T-helper 2 cell treated with Interferon-gamma antibody and Interleukin-4, amounts not matched to agents 100 ng/mL and 5 ng/mL, for 36 hours (primary cell): ENCODE measurements at regions not wholly inside any gene's neighbourhood (a gene's known extent, or its start where the extent isn't known, plus 50 kb on each side); places are given as distances from the start of the nearest gene placed in this dataset.

Source experiments
- intact Hi-C: fragments of 100-400 bp; cut with micrococcal nuclease; formaldehyde crosslinking; loops from one replicate; pipeline ENCODE4 v1.15.1; 2023

DNA sequence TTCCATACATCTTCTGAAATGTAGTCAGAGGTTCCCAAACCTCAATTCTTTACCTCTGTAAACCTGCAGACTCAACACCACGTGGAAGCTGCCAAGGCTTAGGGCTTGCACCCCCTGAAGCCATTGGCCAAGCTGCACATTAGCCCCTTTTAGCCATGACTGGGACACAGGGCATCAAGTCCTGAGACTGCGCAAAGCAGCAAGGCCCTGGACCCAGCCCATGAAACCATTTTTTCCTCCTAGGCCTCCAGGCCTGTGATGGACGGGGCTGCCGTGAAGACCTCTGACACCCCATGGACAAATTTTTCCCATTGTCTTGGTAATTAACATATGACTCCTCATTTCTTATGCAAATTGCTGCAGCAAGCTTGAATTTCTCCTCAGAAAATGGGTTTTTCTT is 727.8 kb downstream of the C6orf118 start:
- intact Hi-C loops: no loop called here

DNA sequence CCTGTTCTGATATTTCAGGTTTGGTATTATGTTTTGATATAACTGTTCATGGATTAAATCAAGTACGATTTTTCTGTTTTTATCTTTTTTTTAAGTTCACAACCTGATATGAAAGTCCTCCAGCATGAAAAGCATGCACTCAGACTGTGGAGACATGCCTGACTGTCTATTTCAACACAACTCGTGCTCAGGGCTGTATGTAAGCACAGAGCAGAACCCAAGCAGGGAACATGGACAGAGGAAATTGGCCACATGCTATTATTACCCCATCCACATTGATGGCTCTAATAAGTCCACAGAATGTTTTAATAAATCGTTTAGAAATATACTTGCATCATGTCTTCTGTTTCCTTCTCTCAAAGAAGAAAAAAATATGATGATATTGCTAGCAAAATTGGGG is 730.4 kb downstream of the C6orf118 start:
- intact Hi-C loops: no loop called here

DNA sequence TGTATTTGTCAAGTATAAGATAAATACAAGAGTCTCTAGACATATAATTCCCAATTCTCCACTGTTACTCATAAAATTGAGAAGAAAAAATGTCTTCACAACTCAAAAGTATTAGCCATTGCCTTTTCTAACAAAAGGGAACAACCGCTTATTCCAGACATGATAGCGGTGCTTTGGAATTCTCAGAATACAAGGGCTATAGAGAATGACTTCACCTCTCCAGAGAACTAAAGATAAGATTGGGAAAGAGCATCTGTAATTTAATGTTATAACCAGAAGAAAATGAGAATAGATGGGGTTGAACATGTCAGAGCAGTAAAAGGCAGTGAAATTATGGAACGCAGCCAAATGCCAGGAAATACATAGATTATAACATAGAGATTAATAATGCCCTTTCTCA is 730.8 kb downstream of the C6orf118 start:
- intact Hi-C loops: no loop called here

DNA sequence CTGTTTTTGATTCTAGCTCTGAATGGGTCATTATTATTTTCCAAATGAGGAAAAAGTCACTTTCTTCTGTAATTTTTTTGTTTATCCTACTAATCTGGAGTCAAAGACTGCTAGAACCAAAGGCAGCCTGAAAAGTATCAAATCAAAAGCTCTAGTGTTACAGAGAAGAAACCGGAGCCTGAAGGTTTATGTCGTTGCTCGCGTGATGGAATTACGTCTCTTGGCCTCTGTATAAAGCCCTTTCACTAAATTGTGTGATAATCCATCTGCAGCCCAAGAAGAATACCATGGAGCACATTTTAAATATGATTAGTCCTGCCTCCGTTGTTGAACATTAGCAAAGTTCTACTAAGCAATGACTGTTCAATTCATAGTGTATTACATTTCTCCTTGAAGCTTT is 738.6 kb downstream of the C6orf118 start:
- intact Hi-C loops: no loop called here

DNA sequence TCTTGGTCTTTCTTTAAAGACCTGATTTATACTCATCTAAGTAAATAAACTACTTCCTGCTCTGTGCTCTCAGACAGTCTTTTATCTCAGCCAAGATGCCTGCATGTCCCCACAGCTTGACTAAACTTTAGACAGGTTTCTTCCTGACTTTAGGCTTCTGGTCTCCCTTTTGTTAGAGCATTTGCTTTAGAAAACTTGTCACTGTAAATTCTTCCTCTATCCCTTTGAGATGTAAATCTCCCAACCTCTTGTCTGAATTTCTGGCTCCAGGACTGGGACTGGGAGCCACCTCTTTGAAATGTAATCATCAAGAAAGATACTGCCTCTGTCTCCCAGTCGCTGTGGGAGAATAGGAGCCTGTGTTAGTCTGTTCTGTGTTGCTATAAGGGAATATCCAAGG is 739.9 kb downstream of the C6orf118 start:
- intact Hi-C loops: no loop called here

DNA sequence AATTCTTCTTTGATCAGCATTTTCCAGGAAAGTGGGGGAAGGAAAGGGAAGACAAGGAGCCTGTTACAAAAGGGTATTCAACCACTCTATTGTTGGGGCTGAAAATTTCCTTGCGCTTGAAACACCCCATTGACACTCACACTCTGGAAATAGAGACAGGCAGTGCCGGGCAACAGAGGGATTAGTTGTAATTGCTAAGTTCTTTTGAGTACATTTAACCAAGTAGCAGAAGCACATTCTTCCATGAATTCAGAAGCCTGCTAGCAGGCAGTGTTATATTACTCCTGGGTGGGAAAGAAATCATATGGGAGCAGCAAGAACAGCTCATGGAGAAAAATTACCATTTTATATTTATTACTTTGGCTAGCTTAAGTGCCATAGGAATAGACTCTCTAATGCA is 745.5 kb downstream of the C6orf118 start:
- intact Hi-C loops: no loop called here

DNA sequence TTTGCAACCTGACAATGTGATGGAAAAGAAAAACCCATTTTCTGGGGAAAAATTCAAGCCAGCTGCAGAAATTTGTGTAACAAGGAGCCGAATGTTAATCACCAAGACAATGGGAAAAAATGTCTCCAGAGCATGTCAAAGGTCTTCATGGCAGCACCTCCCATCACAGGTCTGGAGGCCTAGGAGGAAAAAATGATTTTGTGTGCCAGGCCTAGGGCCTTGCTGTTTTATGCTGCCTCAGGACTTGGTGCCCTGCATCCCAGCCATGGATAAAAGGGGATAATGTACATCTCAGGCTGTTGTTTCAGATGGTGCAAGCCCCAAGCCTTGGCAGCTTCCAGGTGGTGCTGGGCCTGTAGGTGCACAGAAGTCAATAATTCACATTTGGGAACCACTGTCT is 747.7 kb downstream of the C6orf118 start:
- intact Hi-C loops: no loop called here

DNA sequence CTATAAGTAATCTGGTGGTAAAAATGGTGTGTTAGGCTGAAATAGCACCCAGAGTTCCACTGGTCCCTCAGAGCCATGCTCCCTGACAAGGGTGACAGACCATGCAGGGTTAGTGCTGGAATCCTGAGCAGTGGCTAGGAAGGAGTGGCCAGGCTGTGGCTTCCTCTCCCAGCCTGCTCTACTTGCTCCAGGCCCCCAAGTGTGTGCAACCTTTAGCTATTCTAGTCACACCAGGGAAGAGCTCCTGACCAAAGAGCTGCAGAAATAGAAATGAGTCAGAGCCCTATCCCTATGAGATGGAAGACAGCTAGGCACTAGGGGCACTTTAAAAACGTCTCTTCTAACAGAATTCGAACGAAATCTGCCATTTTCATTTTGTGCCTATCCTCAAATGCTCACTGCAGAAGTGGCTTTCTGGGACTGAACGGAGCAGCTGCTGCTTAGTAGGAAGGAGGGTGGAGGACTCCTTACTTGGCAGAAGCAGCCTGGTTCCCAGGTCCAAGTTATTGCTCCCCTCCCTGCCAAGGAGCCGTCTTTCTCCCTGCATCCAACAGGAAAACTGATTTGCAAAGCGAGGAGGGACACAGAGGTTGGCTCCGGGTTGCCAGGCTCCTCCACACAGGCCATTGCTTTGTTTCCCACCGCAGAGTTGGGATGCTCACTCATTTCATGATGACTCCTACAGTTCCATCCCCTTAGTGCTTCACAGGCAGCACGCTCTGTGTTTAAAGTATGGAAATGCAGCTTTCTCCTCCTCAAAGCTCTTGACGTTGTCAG is 754.5 kb downstream of the C6orf118 start:
- intact Hi-C loops: no loop called here

DNA sequence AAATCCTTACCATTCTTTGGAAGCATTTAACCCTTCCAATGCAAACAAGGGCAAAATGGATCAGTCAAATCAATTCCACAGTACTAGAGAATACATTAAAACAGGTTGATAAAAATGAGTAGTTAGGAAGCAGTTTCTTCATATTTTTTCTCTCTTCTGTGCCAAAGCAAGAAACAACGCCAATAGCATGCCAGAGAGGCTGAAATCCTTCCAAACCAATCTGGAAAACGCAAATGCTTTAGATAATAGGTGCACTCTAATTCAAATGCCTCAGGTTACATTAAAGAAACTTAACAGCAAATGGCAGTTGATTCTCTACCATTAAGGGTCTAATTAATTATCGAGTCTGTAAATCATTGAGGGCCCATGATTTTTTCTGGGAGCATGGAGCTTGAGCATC is 755.2 kb downstream of the C6orf118 start:
- intact Hi-C loops: no loop called here

DNA sequence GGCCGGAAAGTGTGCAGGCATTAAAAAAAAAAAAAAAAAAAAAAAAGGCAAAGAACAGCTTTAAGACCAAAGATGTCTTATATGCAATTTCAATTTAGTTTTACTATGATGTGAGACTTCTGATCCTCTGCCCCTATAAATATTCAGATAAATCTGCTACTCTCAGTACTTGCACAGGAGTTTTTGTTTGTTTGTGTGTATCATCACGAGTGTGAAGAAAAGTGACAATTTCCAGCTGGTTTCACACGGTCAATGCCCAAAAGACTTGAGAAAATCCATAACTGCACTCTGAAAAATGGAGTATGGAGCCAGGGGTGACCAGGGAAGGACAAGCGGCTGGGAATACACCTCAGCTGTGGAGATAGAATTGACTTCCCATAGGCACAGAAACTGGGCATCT is 757.7 kb downstream of the C6orf118 start:
- intact Hi-C loops: no loop called here

DNA sequence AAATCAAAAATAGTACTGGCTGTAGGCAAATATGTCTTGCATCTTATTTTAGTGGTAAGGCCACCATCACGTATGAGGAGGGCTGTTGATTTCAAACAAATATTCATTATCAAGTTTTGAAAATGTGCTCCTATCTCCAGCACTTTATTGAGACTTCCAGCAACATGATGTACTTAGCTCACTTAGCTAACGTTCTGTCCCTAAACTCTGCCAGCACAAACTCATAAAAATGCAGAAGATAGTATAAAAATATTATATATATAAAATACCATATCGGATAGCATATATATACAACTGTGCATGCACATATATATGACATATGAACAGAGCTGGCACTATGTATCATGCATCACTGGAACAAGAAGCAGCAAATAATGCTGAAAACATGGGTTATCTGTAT is 762.3 kb downstream of the C6orf118 start:
- intact Hi-C loops: no loop called here

DNA sequence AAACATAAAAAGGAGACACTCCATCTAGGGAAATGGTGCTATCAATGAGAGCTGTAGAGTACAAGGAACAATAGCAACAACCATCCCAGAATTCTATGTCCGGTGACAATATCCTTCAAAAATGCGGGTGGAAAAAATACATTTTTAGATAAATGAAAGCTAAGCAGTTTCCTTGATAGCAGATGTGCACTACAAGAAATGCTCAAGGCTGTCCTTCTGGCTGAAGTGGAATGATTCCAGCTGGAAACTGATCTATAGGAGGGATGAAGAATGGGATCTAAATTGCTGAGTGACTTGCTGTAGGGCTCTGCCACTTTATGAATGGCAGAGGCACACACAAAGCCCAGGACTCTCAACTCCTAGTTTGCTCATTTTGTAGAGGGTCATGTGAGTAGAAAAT is 763.1 kb downstream of the C6orf118 start:
- intact Hi-C loops: no loop called here

DNA sequence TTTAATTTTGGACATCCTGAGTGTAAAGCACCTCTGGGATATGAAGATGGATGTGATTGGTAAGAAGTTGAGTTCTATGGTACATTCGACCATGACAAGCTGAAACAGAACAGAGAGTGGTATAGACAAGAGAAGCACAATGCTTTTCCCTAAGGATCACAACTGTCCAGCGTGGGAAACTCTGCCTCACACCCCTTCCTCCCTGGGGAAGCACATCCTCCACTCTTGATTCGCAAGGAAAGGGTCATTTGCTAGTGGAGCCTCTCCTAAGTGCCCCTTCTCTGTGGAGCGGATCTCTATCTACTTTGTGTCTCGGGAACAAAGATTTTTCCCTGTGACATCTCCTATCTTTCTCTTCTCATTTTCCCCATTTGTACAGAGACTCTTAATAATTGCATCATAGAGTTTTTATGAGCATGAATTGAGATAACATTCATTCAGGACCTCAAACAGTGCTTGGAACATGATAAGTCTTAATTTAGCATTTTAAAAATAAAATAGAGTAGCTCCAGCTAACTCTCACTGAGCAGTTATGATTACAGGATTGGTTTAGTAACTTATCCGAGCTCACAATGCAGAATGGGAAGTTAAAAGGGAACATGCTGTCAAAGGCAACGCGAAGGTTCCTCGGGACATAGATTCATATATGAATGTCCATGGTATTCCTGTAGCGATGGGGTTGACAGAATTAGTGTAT is 775.2 kb downstream of the C6orf118 start:
- intact Hi-C loops: no loop called here

DNA sequence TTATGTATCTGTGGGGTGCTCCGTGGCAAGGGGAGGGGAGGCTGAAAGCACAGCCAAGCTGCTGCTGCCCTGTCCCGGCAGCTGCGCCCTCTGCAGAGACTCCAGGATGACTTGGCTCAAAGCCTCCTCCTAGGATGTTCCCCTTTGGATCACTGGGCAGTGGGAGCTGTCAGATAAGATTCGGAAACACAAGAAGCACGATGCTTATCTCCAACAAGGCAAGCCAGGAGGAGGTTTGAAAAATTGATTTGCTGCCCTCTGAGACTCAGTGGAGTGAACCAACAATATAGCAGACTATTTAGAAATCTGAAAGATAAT is 776.4 kb downstream of the C6orf118 start:
- intact Hi-C loops: no loop called here

DNA sequence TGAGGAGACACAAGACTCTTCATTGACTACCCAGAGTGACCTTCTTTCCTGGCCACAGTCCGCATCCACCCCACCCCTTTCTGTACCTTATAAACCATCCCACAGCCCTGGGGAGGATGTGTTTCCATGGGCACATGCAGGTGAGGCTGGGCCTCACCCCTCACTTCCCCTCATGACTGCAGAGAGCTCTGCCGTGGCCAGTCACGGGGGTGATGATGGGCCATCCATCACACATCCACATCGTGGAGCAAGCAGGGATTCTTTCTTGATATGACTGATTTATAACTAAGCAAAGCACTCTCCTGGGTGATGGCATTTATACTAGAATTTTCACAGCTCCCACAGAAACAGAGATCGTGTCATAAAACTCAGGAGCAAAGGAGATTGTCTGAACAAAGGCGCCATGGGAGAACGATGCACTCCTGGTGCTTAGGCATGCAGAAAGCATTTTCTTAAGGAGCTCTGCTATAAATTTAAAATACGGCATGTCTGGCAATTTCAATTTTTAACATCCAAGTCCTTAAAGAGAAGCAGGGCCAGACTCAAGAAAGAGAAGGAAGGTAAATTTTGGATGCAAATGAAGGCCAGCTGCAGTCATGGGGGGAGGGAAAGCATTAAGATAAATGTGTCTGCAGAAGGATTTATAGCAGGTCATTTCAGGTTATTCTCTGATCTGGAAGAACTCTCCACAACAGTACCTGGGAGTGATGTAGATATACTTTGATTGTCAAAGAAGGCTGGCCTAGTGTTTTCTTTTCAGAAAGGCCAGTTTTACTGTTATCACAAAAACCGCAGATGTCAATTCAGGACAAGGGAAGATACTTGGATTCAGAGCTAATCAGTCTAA is 777.0 kb downstream of the C6orf118 start:
- intact Hi-C loops: no loop called here

DNA sequence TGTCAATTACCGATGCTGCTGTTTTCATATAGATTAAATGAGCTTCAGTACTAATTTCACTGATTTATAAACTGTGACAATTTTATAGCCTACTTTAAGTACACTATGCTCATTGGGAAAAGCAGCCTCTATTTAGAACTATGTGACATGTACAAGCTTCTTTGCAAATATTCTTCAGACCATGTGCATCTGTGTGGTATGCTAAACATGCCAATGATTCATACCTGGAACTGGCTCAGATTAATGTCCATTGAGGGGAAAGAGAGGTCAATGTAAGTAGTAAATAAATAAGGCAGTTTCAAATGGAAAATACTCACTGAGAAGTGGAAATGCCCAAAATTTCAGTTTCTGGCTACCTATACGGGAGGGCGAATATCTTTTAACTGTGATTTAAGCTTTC is 777.7 kb downstream of the C6orf118 start:
- intact Hi-C loops: no loop called here

DNA sequence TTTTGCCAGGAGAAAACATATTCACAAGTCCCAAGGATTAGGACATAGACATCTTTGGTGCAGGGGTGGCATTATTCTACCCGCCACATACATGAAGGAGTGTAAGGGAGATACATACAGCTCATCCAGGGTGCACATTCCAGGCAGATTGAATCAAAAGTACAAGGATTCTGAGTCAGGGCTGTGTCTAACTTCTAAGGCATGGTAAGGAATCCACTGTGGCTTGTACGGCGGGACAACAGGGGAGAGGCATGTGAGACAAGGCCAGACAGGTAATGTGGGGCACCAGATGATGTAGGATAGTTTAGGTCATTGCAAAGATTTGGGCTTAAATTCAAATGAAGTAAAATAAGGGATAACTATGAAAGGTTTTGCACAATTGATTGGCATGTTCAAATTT is 780.9 kb downstream of the C6orf118 start:
- intact Hi-C loops: no loop called here

DNA sequence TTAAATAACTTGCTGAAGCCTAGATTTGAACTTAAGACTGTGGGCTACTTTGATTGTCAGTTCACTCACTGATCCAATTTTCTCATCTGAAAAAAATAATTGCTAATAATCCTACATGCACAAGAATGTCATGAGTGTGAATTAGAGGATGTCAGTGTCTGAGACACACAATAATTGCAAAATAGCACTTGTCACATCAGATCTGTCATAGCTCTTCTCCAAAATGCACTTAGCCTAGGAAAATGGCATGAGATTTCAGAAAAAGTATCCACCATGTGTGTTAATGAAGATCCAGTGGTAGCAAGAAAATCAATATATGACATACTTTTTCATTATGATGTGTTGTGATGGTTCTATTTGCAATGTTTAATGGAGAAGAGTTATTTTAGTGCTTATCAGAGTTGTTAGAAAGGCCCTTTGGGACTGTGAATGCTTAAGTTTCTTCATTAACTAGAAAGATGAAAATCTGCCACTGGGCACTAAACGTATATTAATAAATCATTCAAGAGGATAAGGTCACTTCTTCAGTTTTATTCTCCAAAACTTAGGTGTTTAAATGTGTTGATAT is 786.2 kb downstream of the C6orf118 start:
- intact Hi-C loops: no loop called here

DNA sequence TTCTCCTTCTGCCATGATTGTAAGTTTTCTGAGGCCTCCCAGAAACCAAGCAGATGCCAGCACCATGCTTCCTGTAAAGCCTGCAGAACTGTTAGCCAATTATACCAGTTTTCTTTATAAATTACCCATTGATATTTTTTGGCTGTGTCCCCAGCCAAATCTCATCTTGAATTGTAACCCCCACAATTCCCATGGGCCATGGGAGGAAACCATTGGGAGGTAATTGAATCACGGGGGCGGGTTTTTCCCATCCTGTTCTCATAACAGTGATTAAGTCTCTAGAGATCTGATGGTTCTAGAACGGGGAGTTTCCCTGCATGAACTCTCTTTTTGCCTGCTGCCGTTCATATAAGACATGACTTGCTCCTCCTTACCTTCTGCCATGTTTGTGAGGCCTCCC is 788.5 kb downstream of the C6orf118 start:
- intact Hi-C loops: no loop called here

DNA sequence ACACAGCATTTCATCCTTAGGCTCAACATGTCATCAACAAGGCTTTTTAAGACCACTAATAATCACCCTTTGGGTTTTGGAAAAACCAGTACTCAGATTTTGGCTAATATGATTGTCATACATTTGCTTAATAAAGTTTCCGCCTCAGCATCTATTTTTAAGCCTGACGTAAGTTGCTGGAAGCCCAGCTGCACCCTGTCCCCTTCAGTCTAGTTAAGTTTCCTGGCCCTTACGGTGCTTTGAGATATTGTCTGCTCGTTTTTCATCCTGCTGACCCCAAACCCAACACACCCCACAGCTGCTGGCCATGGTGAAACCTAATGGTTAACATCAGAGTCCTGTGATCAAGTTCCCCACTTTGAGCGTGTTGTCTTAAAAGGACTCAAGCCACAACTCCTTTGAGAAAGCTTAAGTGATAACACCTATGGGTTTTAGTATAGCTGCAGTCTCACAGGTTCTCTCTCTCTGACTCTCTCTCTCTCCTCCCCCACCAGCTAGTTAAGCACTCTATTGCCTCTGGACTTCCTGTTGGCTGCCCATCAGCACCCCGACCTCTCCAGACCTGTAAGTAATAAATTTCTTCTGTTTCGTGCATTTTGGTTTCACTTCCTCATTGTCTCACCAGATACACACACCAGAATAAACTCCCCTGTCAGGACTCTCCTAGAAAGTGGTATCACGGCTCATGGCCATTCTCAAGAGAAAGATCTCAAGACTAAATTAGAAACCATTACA is 802.0 kb downstream of the C6orf118 start:
- intact Hi-C loops: no loop called here

DNA sequence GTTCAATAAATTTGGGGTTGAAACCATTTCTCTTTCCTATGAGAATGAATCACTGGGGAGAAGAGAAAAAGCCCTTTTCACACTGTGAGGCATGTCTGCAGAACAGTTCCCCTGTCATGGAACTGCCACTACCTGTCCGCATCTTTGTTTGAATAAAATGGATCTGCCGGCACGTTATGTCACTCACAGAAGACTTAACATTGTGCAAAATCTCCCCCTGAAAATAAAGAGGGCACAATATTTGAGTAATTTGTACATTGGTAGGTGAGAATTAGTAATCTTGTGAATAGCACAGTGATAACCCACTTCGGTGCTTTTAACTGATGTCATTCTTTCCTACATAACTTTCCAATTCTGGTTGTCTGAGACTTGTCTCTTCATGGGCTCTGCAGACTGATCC is 804.0 kb downstream of the C6orf118 start:
- intact Hi-C loops: no loop called here
